LoVo (cell line): ENCODE measurements at regions not wholly inside any gene's neighbourhood (a gene's known extent, or its start where the extent isn't known, plus 50 kb on each side); places are given as distances from the start of the nearest gene placed in this dataset.
"Not testable (repeated sequence)": the region's sequence is repeated elsewhere in the genome, so short reads cannot be mapped to it uniquely, and the experiment has no call there.

Experiments used
- DNase-seq: peaks from one replicate; pipeline ENCODE4 v3.0.0-alpha.2; 2016; ENCODE audit warnings: low spot score

GRCh38 chr1:29410476-29410875 is 174.2 kb downstream of the PTPRU start:
- no peak for DNase-seq

GRCh38 chr1:29409616-29410015 is 173.3 kb downstream of the PTPRU start:
- DNase-seq, result no peak

- DNase-seq, result no peak
Measured at GRCh38 chr1:29408831-29409605, 172.7 kb downstream of the PTPRU start.

GRCh38 chr1:29406814-29407213 is 170.5 kb downstream of the PTPRU start:
- DNase-seq, result no peak

- not testable (repeated sequence) for DNase-seq
Measured at GRCh38 chr1:29400203-29400602, 163.9 kb downstream of the PTPRU start.

- no peak for DNase-seq
Measured at GRCh38 chr1:29399465-29399864, 163.1 kb downstream of the PTPRU start.

- DNase-seq, result peak; percentile 40
Measured at GRCh38 chr1:29398431-29398830, 162.1 kb downstream of the PTPRU start.

GRCh38 chr1:29397981-29398380 is 161.7 kb downstream of the PTPRU start:
- DNase-seq, result no peak

GRCh38 chr1:29397256-29397590 is 160.9 kb downstream of the PTPRU start:
- DNase-seq, result no peak

- no peak for DNase-seq
Measured at GRCh38 chr1:29396438-29397255, 160.3 kb downstream of the PTPRU start.

- DNase-seq, result no peak
Measured at GRCh38 chr1:29395736-29396437, 159.6 kb downstream of the PTPRU start.

- no peak for DNase-seq
Measured at GRCh38 chr1:29394521-29395225, 158.4 kb downstream of the PTPRU start.

- DNase-seq, result no peak
Measured at GRCh38 chr1:29393451-29393826, 157.1 kb downstream of the PTPRU start.

GRCh38 chr1:29392486-29393450 is 156.4 kb downstream of the PTPRU start:
- DNase-seq, result no peak

GRCh38 chr1:29392036-29392435 is 155.7 kb downstream of the PTPRU start:
- DNase-seq, result no peak

- DNase-seq, result no peak
Measured at GRCh38 chr1:29391362-29391880, 155.1 kb downstream of the PTPRU start.

- no peak for DNase-seq
Measured at GRCh38 chr1:29390491-29391361, 154.4 kb downstream of the PTPRU start.

GRCh38 chr1:29390075-29390474 is 153.8 kb downstream of the PTPRU start:
- no peak for DNase-seq

GRCh38 chr1:29389533-29390041 is 153.3 kb downstream of the PTPRU start:
- no peak for DNase-seq

- DNase-seq, result no peak
Measured at GRCh38 chr1:29388884-29389283, 152.6 kb downstream of the PTPRU start.
